ENCODE measurements at regions not wholly inside any gene's neighbourhood (a gene's known extent, or its start where the extent isn't known, plus 50 kb on each side); places are given as distances from the start of the nearest gene placed in this dataset.

GRCh38 chr6:67248077-67248476, 1387.0 kb upstream of the ADGRB3 start:
- POLR2A ChIA-PET, result no interaction called here
- CTCF ChIA-PET, result no interaction called here
- H3K9me3 ChIP-seq (ENCODE audit: control extremely low read depth in 1 of 5, control insufficient read depth in 4 of 5, insufficient read depth in 2 of 5, low read depth in 1 of 5, low read length in 4 of 5), result no peaks in the 10 kb centered on the region

GRCh38 chr6:67244037-67244436, 1391.0 kb upstream of the ADGRB3 start:
- CTCF ChIA-PET, result no interaction called here
- DNase-seq, result no peak
- 100% methylated on average over 3 of the region's 6 CpGs for WGBS (ENCODE audit: insufficient coverage)
- Histone ChIP-seq H3K4me1 (ENCODE audit: control extremely low read depth in 1 of 4, control insufficient read depth in 4 of 4, insufficient read depth in 4 of 4, low read length in 3 of 4) (peaks cover 0 to 4% (median 0%) of the 10 kb centered on the region in 4 experiments), H3K9me3 (ENCODE audit: control extremely low read depth in 1 of 5, control insufficient read depth in 4 of 5, insufficient read depth in 2 of 5, low read depth in 1 of 5, low read length in 4 of 5) (no peaks in the 10 kb centered on the region), H3K27me3 (replicated peaks in 2 of 5; ENCODE audit: control insufficient read depth in 4 of 5, insufficient read depth in 5 of 5, low read length in 4 of 5) (no peaks in the 10 kb centered on the region), H3K36me3 (ENCODE audit: control insufficient read depth in 4 of 4, insufficient read depth in 4 of 4, low read length in 3 of 4) (no peaks in the 10 kb centered on the region), H3K4me3 (ENCODE audit: control insufficient read depth in 1 of 7, extremely low read depth in 1 of 7, insufficient read depth in 4 of 7, low read depth in 2 of 7, low read length in 6 of 7) (no peak overlapping the region), H3K27ac (ENCODE audit: insufficient read depth in 1 of 2, low read depth in 1 of 2, low read length in 2 of 2, poor library complexity in 1 of 2, severe bottlenecking in 2 of 2) (no peak overlapping the region)
- POLR2A ChIA-PET, result no interaction called here

More at GRCh38 chr6:67248077-67248476, 1387.0 kb upstream of the ADGRB3 start:
- Histone ChIP-seq H3K4me3 (ENCODE audit: control insufficient read depth in 1 of 7, extremely low read depth in 1 of 7, insufficient read depth in 4 of 7, low read depth in 2 of 7, low read length in 6 of 7) (no peak overlapping the region), H3K27ac (ENCODE audit: insufficient read depth in 1 of 2, low read depth in 1 of 2, low read length in 2 of 2, poor library complexity in 1 of 2, severe bottlenecking in 2 of 2) (no peak overlapping the region), H3K36me3 (ENCODE audit: control insufficient read depth in 4 of 4, insufficient read depth in 4 of 4, low read length in 3 of 4) (no peaks in the 10 kb centered on the region), H3K27me3 (replicated peaks in 2 of 5; ENCODE audit: control insufficient read depth in 4 of 5, insufficient read depth in 5 of 5, low read length in 4 of 5) (no peaks in the 10 kb centered on the region), H3K4me1 (ENCODE audit: control extremely low read depth in 1 of 4, control insufficient read depth in 4 of 4, insufficient read depth in 4 of 4, low read length in 3 of 4) (peaks cover 0 to 4% (median 0%) of the 10 kb centered on the region in 4 experiments)
- 73% methylated on average over 4 of the region's 4 CpGs for WGBS (ENCODE audit: insufficient coverage)
- no peak for DNase-seq

GRCh38 chr6:67237277-67237676, 1397.8 kb upstream of the ADGRB3 start:
- no peak overlapping the region for H3K4me3 ChIP-seq (ENCODE audit: control insufficient read depth in 1 of 7, extremely low read depth in 1 of 7, insufficient read depth in 4 of 7, low read depth in 2 of 7, low read length in 6 of 7)
- no peaks in the 10 kb centered on the region for H3K27me3 ChIP-seq (replicated peaks in 2 of 5; ENCODE audit: control insufficient read depth in 4 of 5, insufficient read depth in 5 of 5, low read length in 4 of 5)
- H3K4me1 ChIP-seq (ENCODE audit: control extremely low read depth in 1 of 4, control insufficient read depth in 4 of 4, insufficient read depth in 4 of 4, low read length in 3 of 4), result no peaks in the 10 kb centered on the region
- no peak for DNase-seq
- H3K9me3 ChIP-seq (ENCODE audit: control extremely low read depth in 1 of 5, control insufficient read depth in 4 of 5, insufficient read depth in 2 of 5, low read depth in 1 of 5, low read length in 4 of 5), result no peaks in the 10 kb centered on the region
- CTCF ChIA-PET, result interaction anchor here (1.4 kb wide), 1 partner anchor 15 kb away, joined by 3 read pairs; no protein-coding TSS in a partner anchor
- no peaks in the 10 kb centered on the region for H3K36me3 ChIP-seq (ENCODE audit: control insufficient read depth in 4 of 4, insufficient read depth in 4 of 4, low read length in 3 of 4)
- POLR2A ChIA-PET, result no interaction called here
- H3K27ac ChIP-seq (ENCODE audit: insufficient read depth in 1 of 2, low read depth in 1 of 2, low read length in 2 of 2, poor library complexity in 1 of 2, severe bottlenecking in 2 of 2), result no peak overlapping the region
- WGBS (ENCODE audit: insufficient coverage), result no CpG with 5 or more reads among the region's 1 CpG

- Histone ChIP-seq H3K27me3 (replicated peaks in 2 of 5; ENCODE audit: control insufficient read depth in 4 of 5, insufficient read depth in 5 of 5, low read length in 4 of 5) (no peaks in the 10 kb centered on the region), H3K4me1 (ENCODE audit: control extremely low read depth in 1 of 4, control insufficient read depth in 4 of 4, insufficient read depth in 4 of 4, low read length in 3 of 4) (no peaks in the 10 kb centered on the region), H3K36me3 (ENCODE audit: control insufficient read depth in 4 of 4, insufficient read depth in 4 of 4, low read length in 3 of 4) (no peaks in the 10 kb centered on the region), H3K4me3 (ENCODE audit: control insufficient read depth in 1 of 7, extremely low read depth in 1 of 7, insufficient read depth in 4 of 7, low read depth in 2 of 7, low read length in 6 of 7) (no peak overlapping the region), H3K9me3 (ENCODE audit: control extremely low read depth in 1 of 5, control insufficient read depth in 4 of 5, insufficient read depth in 2 of 5, low read depth in 1 of 5, low read length in 4 of 5) (no peaks in the 10 kb centered on the region), H3K27ac (ENCODE audit: insufficient read depth in 1 of 2, low read depth in 1 of 2, low read length in 2 of 2, poor library complexity in 1 of 2, severe bottlenecking in 2 of 2) (no peak overlapping the region)
- ChIA-PET POLR2A (interaction anchor here (0.6 kb wide), 1 partner anchor 1165 kb away, joined by 3 read pairs; no protein-coding TSS in a partner anchor), CTCF (no interaction called here)
- WGBS (ENCODE audit: insufficient coverage), result no CpG with 5 or more reads among the region's 1 CpG
- DNase-seq, result peak in 1 of 3 donors; percentile 17
Observed at GRCh38 chr6:67231092-67231491, 1404.0 kb upstream of the ADGRB3 start.

- WGBS (ENCODE audit: insufficient coverage), result 86% methylated on average over 1 of the region's 1 CpG
- CTCF ChIA-PET, result no interaction called here
- no peak overlapping the region for H3K27ac ChIP-seq (ENCODE audit: insufficient read depth in 1 of 2, low read depth in 1 of 2, low read length in 2 of 2, poor library complexity in 1 of 2, severe bottlenecking in 2 of 2)
Observed at GRCh38 chr6:67224989-67225388, 1410.1 kb upstream of the ADGRB3 start.

GRCh38 chr6:67221226-67221625, 1413.9 kb upstream of the ADGRB3 start:
- no peak overlapping the region for H3K4me3 ChIP-seq (ENCODE audit: control insufficient read depth in 1 of 7, extremely low read depth in 1 of 7, insufficient read depth in 4 of 7, low read depth in 2 of 7, low read length in 6 of 7)
- H3K27me3 ChIP-seq (replicated peaks in 2 of 5; ENCODE audit: control insufficient read depth in 4 of 5, insufficient read depth in 5 of 5, low read length in 4 of 5), result no peaks in the 10 kb centered on the region
- H3K9me3 ChIP-seq (ENCODE audit: control extremely low read depth in 1 of 5, control insufficient read depth in 4 of 5, insufficient read depth in 2 of 5, low read depth in 1 of 5, low read length in 4 of 5), result no peaks in the 10 kb centered on the region
- POLR2A ChIA-PET, result no interaction called here
- no peak for DNase-seq
- H3K4me1 ChIP-seq (ENCODE audit: control extremely low read depth in 1 of 4, control insufficient read depth in 4 of 4, insufficient read depth in 4 of 4, low read length in 3 of 4), result no peaks in the 10 kb centered on the region
- H3K36me3 ChIP-seq (ENCODE audit: control insufficient read depth in 4 of 4, insufficient read depth in 4 of 4, low read length in 3 of 4), result no peaks in the 10 kb centered on the region
- no peak overlapping the region for H3K27ac ChIP-seq (ENCODE audit: insufficient read depth in 1 of 2, low read depth in 1 of 2, low read length in 2 of 2, poor library complexity in 1 of 2, severe bottlenecking in 2 of 2)
- CTCF ChIA-PET, result no interaction called here
- 100% methylated on average over 1 of the region's 3 CpGs for WGBS (ENCODE audit: insufficient coverage)

More at GRCh38 chr6:67224989-67225388, 1410.1 kb upstream of the ADGRB3 start:
- no peak for DNase-seq
- POLR2A ChIA-PET, result no interaction called here
- no peaks in the 10 kb centered on the region for H3K27me3 ChIP-seq (replicated peaks in 2 of 5; ENCODE audit: control insufficient read depth in 4 of 5, insufficient read depth in 5 of 5, low read length in 4 of 5)
- H3K36me3 ChIP-seq (ENCODE audit: control insufficient read depth in 4 of 4, insufficient read depth in 4 of 4, low read length in 3 of 4), result no peaks in the 10 kb centered on the region
- H3K9me3 ChIP-seq (ENCODE audit: control extremely low read depth in 1 of 5, control insufficient read depth in 4 of 5, insufficient read depth in 2 of 5, low read depth in 1 of 5, low read length in 4 of 5), result no peaks in the 10 kb centered on the region
- no peak overlapping the region for H3K4me3 ChIP-seq (ENCODE audit: control insufficient read depth in 1 of 7, extremely low read depth in 1 of 7, insufficient read depth in 4 of 7, low read depth in 2 of 7, low read length in 6 of 7)
- H3K4me1 ChIP-seq (ENCODE audit: control extremely low read depth in 1 of 4, control insufficient read depth in 4 of 4, insufficient read depth in 4 of 4, low read length in 3 of 4), result no peaks in the 10 kb centered on the region

GRCh38 chr6:67219346-67219745, 1415.7 kb upstream of the ADGRB3 start:
- 100% methylated on average over 2 of the region's 2 CpGs for WGBS (ENCODE audit: insufficient coverage)
- H3K27me3 ChIP-seq (replicated peaks in 2 of 5; ENCODE audit: control insufficient read depth in 4 of 5, insufficient read depth in 5 of 5, low read length in 4 of 5), result no peaks in the 10 kb centered on the region
- CTCF ChIA-PET, result no interaction called here
- no peaks in the 10 kb centered on the region for H3K4me1 ChIP-seq (ENCODE audit: control extremely low read depth in 1 of 4, control insufficient read depth in 4 of 4, insufficient read depth in 4 of 4, low read length in 3 of 4)
- no peaks in the 10 kb centered on the region for H3K36me3 ChIP-seq (ENCODE audit: control insufficient read depth in 4 of 4, insufficient read depth in 4 of 4, low read length in 3 of 4)
- POLR2A ChIA-PET, result no interaction called here
- DNase-seq, result no peak
- H3K4me3 ChIP-seq (ENCODE audit: control insufficient read depth in 1 of 7, extremely low read depth in 1 of 7, insufficient read depth in 4 of 7, low read depth in 2 of 7, low read length in 6 of 7), result no peak overlapping the region
- H3K9me3 ChIP-seq (ENCODE audit: control extremely low read depth in 1 of 5, control insufficient read depth in 4 of 5, insufficient read depth in 2 of 5, low read depth in 1 of 5, low read length in 4 of 5), result no peaks in the 10 kb centered on the region
- H3K27ac ChIP-seq (ENCODE audit: insufficient read depth in 1 of 2, low read depth in 1 of 2, low read length in 2 of 2, poor library complexity in 1 of 2, severe bottlenecking in 2 of 2), result no peak overlapping the region

Measured in common myeloid progenitor, CD34-positive (primary cell).